GM20431 (cell line): ENCODE measurements at regions not wholly inside any gene's neighbourhood (a gene's known extent, or its start where the extent isn't known, plus 50 kb on each side); places are given as distances from the start of the nearest gene placed in this dataset.
"Not testable (repeated sequence)": the region's sequence is repeated elsewhere in the genome, so short reads cannot be mapped to it uniquely, and the experiment has no call there.

Experiments used
- in situ Hi-C: fragments of 300-500 bp; cut with MseI, MboI; formaldehyde crosslinking; loops from one replicate; pipeline ENCODE4 v1.15.0; 2020; ENCODE audit warnings: low sequenced_read_pairs; ENCODE audit not compliant: unreplicated experiment

- in situ Hi-C loops = no loop called here
These were observed 60.5 kb upstream of the CYRIA start for GRCh38 chr2:16726147-16726546.

DNA sequence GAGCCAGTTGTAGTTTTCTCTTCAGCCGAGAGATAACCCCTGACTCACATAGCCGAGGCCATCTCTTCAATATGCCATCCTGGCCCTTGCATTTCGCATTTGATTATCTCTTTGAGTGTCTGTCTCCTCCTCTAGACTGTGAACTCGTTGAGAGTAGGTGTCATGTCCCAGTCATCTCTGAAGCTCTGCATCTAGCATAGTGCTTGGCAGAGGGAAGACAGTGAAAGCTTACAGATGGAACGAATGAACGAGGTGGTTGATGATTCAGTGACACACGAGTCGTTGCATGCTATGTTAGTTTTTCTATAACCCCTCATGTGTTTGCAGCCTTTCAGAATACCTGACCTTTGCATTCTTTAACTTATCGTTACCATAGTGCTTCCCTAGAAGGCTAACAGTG lies 59.9 kb upstream of the CYRIA start:
- in situ Hi-C loops = no loop called here

GRCh38 chr2:16722677-16723076 lies 57.0 kb upstream of the CYRIA start:
- in situ Hi-C loops = no loop called here

DNA sequence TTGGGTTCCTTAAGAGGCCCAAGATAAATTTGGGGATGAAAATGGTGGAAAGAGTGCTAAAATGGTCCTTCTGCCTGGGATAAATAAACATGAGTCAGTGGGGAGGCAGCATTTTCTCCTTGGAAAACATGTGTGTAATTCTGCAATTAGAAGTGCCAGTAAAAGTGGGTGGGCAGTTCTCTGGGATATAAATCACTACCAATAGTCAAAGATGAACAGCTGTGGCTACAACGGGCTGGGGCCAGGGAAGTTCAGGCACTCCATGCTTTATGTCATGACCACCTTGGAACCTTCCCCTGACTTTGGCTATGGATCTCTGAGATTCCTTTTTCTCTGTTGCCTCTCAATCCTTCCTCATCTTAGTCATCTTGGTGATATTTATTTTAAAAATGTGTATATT lies 56.5 kb upstream of the CYRIA start:
- in situ Hi-C loops = no loop called here

DNA sequence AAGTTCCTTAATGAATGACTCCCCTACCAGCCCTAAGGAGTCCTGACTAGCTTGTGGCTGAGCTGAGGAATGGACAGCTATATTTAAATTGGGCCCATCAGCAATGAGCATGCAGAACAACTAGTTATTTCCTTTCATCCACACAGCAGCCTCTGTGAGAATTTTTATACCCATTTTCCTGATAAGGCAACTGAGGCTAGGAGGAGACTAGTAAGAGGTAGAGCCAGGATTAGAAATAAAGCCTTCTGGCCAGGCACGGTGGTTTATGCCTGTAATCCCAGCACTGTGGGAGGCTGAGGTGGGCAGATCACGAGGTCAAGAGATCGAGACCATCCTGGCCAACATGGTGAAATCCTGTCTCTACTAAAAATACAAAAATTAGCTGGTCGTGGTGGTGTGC lies 55.9 kb upstream of the CYRIA start:
- in situ Hi-C loops = not testable (repeated sequence)

GRCh38 chr2:16720737-16721136 lies 55.1 kb upstream of the CYRIA start:
- in situ Hi-C loops = not testable (repeated sequence)

DNA sequence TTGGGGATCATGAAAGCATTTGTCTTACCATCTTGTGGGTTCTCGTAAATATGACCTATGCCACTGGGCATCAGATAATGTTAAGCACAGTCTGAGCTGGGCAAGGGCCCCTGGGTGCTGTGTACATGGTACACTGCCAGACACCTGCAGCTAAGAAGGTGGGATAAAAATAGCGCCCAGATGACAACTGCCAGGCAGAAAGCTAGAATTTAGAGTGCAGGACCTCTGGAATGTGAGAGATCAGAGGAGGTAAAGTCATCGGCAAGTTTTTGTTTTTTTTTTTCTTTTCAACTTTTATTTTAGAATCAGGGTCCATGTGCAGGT lies 53.8 kb upstream of the CYRIA start:
- in situ Hi-C loops = no loop called here

DNA sequence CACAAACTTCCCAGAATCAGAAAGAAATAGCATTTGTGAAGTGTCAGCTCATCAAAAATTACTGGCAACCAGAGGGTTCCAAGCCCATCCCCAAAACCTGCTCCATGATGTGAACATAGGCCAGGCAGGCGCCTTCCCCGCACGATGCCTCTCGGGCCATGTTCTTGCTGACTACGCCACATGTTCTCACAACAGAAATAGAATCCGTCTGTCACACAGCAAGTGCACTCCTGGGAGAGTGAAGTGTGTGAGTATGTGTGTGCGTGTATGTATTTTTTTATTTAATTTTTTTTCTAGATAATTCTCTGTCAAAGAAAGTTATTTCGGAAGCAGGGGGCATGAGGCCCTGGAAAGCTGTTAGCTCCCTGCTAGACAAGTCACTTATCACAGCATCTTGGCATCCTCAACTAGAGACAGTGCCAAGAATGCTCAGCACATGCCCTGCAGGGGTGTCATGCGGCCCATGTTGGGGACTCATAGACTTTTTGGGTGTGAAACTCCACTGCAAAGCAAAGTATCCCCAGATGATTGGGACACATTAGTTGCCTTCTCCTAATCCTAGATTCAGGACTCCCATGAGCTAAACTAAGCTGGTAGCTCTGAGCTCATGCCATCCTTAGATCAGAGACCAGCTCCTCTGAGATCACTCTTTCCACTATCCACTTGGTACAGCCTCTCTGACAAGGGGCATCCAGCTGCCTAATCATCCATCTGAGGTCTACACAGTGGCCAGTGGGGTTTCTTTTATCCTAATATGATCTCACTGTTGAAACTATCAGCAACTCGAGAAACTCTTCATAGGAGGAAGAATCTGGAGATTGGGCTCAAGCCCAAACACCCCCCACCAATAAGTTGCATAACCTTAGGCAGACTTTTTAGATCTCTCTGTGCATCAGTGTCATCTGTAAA lies 53.2 kb upstream of the CYRIA start:
- in situ Hi-C loops = no loop called here

- in situ Hi-C loops = no loop called here
These were observed 51.8 kb upstream of the CYRIA start for GRCh38 chr2:16717477-16717876.

GRCh38 chr2:16716944-16717343 lies 51.3 kb upstream of the CYRIA start:
- in situ Hi-C loops = no loop called here

GRCh38 chr2:16716024-16716423 lies 50.4 kb upstream of the CYRIA start:
- in situ Hi-C loops = no loop called here
